ENCODE measurements at regions not wholly inside any gene's neighbourhood (a gene's known extent, or its start where the extent isn't known, plus 50 kb on each side); places are given as distances from the start of the nearest gene placed in this dataset.

GRCh38 chr12:77231501-77231918 lies 166.1 kb upstream of the E2F7 start:
- H3K27ac ChIP-seq (ENCODE audit: low read depth, low read length) = peak overlapping the region; percentile 76

GRCh38 chr12:77229640-77230442 lies 164.5 kb upstream of the E2F7 start:
- TF ChIP-seq CTCF (IDR thresholded peaks at IDR 0.05; ENCODE audit: extremely low read depth, low read depth, low read length) = no peak
- Histone ChIP-seq H3K27me3 (ENCODE audit: insufficient read depth, low read length) (no peaks in the 10 kb centered on the region), H3K4me2 (ENCODE audit: insufficient read depth, low read length) (peak overlapping the region; percentile 64), H3K4me3 (ENCODE audit: insufficient read depth, low read length) (peak overlapping the region; percentile 39), H3K79me2 (ENCODE audit: insufficient read depth, low read length) (no peaks in the 10 kb centered on the region), H3K4me1 (ENCODE audit: insufficient read depth, low read length) (peaks cover 38% of the 10 kb centered on the region), H3K27ac (ENCODE audit: low read depth, low read length) (peak overlapping the region; percentile 40), H2AFZ (ENCODE audit: low read length) (peak overlapping the region; percentile 60), H3K9me3 (ENCODE audit: low read depth, low read length) (no peaks in the 10 kb centered on the region), H4K20me1 (ENCODE audit: insufficient read depth, low read length) (no peaks in the 10 kb centered on the region), H3K36me3 (ENCODE audit: insufficient read depth, low read length) (no peaks in the 10 kb centered on the region)
- DNase-seq (ENCODE audit: insufficient read length, low spot score, missing footprints) = peak; percentile 65

More at GRCh38 chr12:77231501-77231918, 166.1 kb upstream of the E2F7 start:
- Histone ChIP-seq H3K4me1 (ENCODE audit: insufficient read depth, low read length) (peaks cover 38% of the 10 kb centered on the region), H3K4me3 (ENCODE audit: insufficient read depth, low read length) (peak overlapping the region; percentile 22), H3K79me2 (ENCODE audit: insufficient read depth, low read length) (no peaks in the 10 kb centered on the region), H3K4me2 (ENCODE audit: insufficient read depth, low read length) (peak overlapping the region; percentile 65), H4K20me1 (ENCODE audit: insufficient read depth, low read length) (no peaks in the 10 kb centered on the region), H2AFZ (ENCODE audit: low read length) (peak overlapping the region; percentile 53), H3K36me3 (ENCODE audit: insufficient read depth, low read length) (no peaks in the 10 kb centered on the region), H3K27me3 (ENCODE audit: insufficient read depth, low read length) (no peaks in the 10 kb centered on the region), H3K9me3 (ENCODE audit: low read depth, low read length) (no peaks in the 10 kb centered on the region)
- peak; percentile 57 for DNase-seq (ENCODE audit: insufficient read length, low spot score, missing footprints)
- no peak for TF ChIP-seq CTCF (IDR thresholded peaks at IDR 0.05; ENCODE audit: extremely low read depth, low read depth, low read length)

- H3K27ac ChIP-seq (ENCODE audit: low read depth, low read length) = no peak overlapping the region
- no peak for DNase-seq (ENCODE audit: insufficient read length, low spot score, missing footprints)
- no peaks in the 10 kb centered on the region for H3K27me3 ChIP-seq (ENCODE audit: insufficient read depth, low read length)
- H3K9me3 ChIP-seq (ENCODE audit: low read depth, low read length) = no peaks in the 10 kb centered on the region
- H3K79me2 ChIP-seq (ENCODE audit: insufficient read depth, low read length) = no peaks in the 10 kb centered on the region
- no peak for TF ChIP-seq CTCF (IDR thresholded peaks at IDR 0.05; ENCODE audit: extremely low read depth, low read depth, low read length)
- peaks cover 38% of the 10 kb centered on the region for H3K4me1 ChIP-seq (ENCODE audit: insufficient read depth, low read length)
- H2AFZ ChIP-seq (ENCODE audit: low read length) = no peak overlapping the region
- no peak overlapping the region for H3K4me3 ChIP-seq (ENCODE audit: insufficient read depth, low read length)
- H3K4me2 ChIP-seq (ENCODE audit: insufficient read depth, low read length) = no peak overlapping the region
- no peaks in the 10 kb centered on the region for H4K20me1 ChIP-seq (ENCODE audit: insufficient read depth, low read length)
- no peaks in the 10 kb centered on the region for H3K36me3 ChIP-seq (ENCODE audit: insufficient read depth, low read length)
Measured at GRCh38 chr12:77228376-77228775, 163.0 kb upstream of the E2F7 start.

DNA sequence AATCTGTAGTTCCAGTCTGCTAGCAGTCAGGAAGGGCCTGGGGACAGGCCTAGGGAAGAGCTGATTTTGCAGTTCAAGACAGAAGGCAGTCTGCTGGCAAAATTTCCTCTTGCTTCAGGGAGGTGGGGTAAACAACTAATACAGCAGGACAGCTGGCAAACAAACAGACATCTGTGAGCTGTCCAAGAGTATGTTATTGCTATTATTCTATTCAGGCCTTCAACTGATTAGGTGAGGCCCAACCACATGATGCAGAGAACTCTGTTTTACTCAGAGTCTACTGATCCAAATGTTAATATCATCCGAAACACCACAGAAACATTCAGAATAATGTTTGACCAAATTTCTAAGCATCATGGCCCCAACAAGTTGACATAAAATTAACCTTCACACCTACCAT lies 161.0 kb upstream of the E2F7 start:
- Histone ChIP-seq H3K4me3 (ENCODE audit: insufficient read depth, low read length) (no peak overlapping the region), H4K20me1 (ENCODE audit: insufficient read depth, low read length) (no peaks in the 10 kb centered on the region), H3K4me2 (ENCODE audit: insufficient read depth, low read length) (no peak overlapping the region), H3K27me3 (ENCODE audit: insufficient read depth, low read length) (no peaks in the 10 kb centered on the region), H3K4me1 (ENCODE audit: insufficient read depth, low read length) (peaks cover 26% of the 10 kb centered on the region), H3K36me3 (ENCODE audit: insufficient read depth, low read length) (no peaks in the 10 kb centered on the region), H2AFZ (ENCODE audit: low read length) (no peak overlapping the region), H3K79me2 (ENCODE audit: insufficient read depth, low read length) (no peaks in the 10 kb centered on the region), H3K27ac (ENCODE audit: low read depth, low read length) (no peak overlapping the region), H3K9me3 (ENCODE audit: low read depth, low read length) (no peaks in the 10 kb centered on the region)
- no peak for TF ChIP-seq CTCF (IDR thresholded peaks at IDR 0.05; ENCODE audit: extremely low read depth, low read depth, low read length)
- DNase-seq (ENCODE audit: insufficient read length, low spot score, missing footprints) = no peak

Measured in osteoblast (primary cell).